ENCODE measurements at regions not wholly inside any gene's neighbourhood (a gene's known extent, or its start where the extent isn't known, plus 50 kb on each side); places are given as distances from the start of the nearest gene placed in this dataset.

DNA sequence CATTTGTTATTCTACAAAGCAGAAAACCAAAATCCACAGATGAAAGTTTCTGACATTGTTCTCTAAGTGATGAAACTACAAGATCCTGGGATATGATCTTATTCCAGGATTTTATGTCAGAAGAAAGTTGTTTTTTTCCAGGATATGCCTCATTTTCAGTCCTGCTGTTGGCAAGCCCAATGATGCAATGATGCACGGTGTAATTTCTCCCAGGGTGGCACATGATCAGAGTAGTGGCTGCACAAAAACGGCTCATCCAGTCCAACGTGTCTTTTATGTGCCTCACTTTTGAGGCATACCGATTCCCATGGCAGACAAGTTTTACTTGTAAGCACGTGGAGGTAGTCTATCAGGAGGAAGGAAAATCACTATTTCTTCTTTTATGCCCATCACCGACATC, 302.3 kb upstream of the JAG1 start (continued):
- TF ChIP-seq, protein P1, sequence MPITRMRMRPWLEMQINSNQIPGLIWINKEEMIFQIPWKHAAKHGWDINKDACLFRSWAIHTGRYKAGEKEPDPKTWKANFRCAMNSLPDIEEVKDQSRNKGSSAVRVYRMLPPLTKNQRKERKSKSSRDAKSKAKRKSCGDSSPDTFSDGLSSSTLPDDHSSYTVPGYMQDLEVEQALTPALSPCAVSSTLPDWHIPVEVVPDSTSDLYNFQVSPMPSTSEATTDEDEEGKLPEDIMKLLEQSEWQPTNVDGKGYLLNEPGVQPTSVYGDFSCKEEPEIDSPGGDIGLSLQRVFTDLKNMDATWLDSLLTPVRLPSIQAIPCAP (CRISPR knock-in tag; IDR thresholded peaks at IDR 0.05; ENCODE audit: low read depth) = no peak
- TF ChIP-seq, protein P2, sequence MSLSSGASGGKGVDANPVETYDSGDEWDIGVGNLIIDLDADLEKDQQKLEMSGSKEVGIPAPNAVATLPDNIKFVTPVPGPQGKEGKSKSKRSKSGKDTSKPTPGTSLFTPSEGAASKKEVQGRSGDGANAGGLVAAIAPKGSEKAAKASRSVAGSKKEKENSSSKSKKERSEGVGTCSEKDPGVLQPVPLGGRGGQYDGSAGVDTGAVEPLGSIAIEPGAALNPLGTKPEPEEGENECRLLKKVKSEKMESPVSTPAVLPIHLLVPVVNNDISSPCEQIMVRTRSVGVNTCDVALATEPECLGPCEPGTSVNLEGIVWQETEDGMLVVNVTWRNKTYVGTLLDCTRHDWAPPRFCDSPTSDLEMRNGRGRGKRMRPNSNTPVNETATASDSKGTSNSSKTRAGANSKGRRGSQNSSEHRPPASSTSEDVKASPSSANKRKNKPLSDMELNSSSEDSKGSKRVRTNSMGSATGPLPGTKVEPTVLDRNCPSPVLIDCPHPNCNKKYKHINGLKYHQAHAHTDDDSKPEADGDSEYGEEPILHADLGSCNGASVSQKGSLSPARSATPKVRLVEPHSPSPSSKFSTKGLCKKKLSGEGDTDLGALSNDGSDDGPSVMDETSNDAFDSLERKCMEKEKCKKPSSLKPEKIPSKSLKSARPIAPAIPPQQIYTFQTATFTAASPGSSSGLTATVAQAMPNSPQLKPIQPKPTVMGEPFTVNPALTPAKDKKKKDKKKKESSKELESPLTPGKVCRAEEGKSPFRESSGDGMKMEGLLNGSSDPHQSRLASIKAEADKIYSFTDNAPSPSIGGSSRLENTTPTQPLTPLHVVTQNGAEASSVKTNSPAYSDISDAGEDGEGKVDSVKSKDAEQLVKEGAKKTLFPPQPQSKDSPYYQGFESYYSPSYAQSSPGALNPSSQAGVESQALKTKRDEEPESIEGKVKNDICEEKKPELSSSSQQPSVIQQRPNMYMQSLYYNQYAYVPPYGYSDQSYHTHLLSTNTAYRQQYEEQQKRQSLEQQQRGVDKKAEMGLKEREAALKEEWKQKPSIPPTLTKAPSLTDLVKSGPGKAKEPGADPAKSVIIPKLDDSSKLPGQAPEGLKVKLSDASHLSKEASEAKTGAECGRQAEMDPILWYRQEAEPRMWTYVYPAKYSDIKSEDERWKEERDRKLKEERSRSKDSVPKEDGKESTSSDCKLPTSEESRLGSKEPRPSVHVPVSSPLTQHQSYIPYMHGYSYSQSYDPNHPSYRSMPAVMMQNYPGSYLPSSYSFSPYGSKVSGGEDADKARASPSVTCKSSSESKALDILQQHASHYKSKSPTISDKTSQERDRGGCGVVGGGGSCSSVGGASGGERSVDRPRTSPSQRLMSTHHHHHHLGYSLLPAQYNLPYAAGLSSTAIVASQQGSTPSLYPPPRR (CRISPR knock-in tag; IDR thresholded peaks at IDR 0.05; ENCODE audit: borderline replicate concordance) = no peak
- TF ChIP-seq ZNF615 (CRISPR knock-in tag; IDR thresholded peaks at IDR 0.05; ENCODE audit: borderline replicate concordance) (no peak), ZNF160 (CRISPR knock-in tag; IDR thresholded peaks at IDR 0.05) (no peak), ZNF17 (CRISPR knock-in tag; IDR thresholded peaks at IDR 0.05) (no peak), ZNF569 (CRISPR knock-in tag; IDR thresholded peaks at IDR 0.05; ENCODE audit: borderline replicate concordance) (no peak), ETV5 (CRISPR knock-in tag; IDR thresholded peaks at IDR 0.05; ENCODE audit: borderline replicate concordance) (no peak), ZNF460 (CRISPR knock-in tag; IDR thresholded peaks at IDR 0.05; ENCODE audit: borderline replicate concordance) (no peak)
- TF ChIP-seq, protein P3, sequence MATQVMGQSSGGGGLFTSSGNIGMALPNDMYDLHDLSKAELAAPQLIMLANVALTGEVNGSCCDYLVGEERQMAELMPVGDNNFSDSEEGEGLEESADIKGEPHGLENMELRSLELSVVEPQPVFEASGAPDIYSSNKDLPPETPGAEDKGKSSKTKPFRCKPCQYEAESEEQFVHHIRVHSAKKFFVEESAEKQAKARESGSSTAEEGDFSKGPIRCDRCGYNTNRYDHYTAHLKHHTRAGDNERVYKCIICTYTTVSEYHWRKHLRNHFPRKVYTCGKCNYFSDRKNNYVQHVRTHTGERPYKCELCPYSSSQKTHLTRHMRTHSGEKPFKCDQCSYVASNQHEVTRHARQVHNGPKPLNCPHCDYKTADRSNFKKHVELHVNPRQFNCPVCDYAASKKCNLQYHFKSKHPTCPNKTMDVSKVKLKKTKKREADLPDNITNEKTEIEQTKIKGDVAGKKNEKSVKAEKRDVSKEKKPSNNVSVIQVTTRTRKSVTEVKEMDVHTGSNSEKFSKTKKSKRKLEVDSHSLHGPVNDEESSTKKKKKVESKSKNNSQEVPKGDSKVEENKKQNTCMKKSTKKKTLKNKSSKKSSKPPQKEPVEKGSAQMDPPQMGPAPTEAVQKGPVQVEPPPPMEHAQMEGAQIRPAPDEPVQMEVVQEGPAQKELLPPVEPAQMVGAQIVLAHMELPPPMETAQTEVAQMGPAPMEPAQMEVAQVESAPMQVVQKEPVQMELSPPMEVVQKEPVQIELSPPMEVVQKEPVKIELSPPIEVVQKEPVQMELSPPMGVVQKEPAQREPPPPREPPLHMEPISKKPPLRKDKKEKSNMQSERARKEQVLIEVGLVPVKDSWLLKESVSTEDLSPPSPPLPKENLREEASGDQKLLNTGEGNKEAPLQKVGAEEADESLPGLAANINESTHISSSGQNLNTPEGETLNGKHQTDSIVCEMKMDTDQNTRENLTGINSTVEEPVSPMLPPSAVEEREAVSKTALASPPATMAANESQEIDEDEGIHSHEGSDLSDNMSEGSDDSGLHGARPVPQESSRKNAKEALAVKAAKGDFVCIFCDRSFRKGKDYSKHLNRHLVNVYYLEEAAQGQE (IDR thresholded peaks at IDR 0.05; ENCODE audit: borderline replicate concordance in 1 of 2, low read depth in 1 of 2, low read length in 2 of 2) = no peak
- TF ChIP-seq, protein P4, sequence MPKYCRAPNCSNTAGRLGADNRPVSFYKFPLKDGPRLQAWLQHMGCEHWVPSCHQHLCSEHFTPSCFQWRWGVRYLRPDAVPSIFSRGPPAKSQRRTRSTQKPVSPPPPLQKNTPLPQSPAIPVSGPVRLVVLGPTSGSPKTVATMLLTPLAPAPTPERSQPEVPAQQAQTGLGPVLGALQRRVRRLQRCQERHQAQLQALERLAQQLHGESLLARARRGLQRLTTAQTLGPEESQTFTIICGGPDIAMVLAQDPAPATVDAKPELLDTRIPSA (CRISPR knock-in tag; IDR thresholded peaks at IDR 0.05; ENCODE audit: borderline replicate concordance) = no peak
- TF ChIP-seq, protein P5, sequence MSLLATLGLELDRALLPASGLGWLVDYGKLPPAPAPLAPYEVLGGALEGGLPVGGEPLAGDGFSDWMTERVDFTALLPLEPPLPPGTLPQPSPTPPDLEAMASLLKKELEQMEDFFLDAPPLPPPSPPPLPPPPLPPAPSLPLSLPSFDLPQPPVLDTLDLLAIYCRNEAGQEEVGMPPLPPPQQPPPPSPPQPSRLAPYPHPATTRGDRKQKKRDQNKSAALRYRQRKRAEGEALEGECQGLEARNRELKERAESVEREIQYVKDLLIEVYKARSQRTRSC (CRISPR knock-in tag; IDR thresholded peaks at IDR 0.05; ENCODE audit: low read depth) = no peak
